ENCODE measurements at regions not wholly inside any gene's neighbourhood (a gene's known extent, or its start where the extent isn't known, plus 50 kb on each side); places are given as distances from the start of the nearest gene placed in this dataset.

DNA sequence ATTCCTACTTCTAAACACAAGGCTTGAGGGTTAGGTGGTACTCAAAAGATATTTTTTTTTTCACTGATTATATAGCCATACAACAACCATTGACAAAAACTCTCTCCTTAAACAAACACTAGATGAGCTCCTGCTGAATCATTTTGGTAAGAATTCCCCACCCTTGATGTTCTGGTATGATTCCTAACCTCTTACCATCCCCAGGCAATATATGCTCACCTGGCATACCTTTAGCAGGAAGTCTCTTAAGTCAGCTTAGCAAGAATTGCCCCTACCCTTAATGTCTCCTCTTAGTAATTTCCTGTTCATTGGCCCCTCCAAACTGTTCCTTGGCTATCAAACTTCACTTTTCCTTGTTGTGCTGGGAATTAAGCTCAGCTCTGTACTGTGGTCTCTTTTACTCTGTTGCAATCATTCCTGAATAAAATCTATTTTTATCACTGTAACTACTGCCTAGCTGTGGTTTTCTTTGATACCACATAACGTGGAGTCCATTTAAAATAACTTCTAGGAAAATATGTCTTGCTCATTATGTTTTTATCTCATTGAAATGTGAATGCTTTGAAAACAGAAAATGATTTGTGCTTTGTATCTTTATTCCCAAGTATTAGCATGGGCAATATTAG, 712.6 kb downstream of the SLC16A7 start:
- no peak for TF ChIP-seq POLR2A (IDR thresholded peaks at IDR 0.05)
- TF ChIP-seq, protein P1, sequence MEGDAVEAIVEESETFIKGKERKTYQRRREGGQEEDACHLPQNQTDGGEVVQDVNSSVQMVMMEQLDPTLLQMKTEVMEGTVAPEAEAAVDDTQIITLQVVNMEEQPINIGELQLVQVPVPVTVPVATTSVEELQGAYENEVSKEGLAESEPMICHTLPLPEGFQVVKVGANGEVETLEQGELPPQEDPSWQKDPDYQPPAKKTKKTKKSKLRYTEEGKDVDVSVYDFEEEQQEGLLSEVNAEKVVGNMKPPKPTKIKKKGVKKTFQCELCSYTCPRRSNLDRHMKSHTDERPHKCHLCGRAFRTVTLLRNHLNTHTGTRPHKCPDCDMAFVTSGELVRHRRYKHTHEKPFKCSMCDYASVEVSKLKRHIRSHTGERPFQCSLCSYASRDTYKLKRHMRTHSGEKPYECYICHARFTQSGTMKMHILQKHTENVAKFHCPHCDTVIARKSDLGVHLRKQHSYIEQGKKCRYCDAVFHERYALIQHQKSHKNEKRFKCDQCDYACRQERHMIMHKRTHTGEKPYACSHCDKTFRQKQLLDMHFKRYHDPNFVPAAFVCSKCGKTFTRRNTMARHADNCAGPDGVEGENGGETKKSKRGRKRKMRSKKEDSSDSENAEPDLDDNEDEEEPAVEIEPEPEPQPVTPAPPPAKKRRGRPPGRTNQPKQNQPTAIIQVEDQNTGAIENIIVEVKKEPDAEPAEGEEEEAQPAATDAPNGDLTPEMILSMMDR (IDR thresholded peaks at IDR 0.05): no peak

All from breast epithelium (tissue), 3 donors.